ENCODE measurements at regions not wholly inside any gene's neighbourhood (a gene's known extent, or its start where the extent isn't known, plus 50 kb on each side); places are given as distances from the start of the nearest gene placed in this dataset.

- TF ChIP-seq SIN3A (IDR thresholded peaks at IDR 0.05; ENCODE audit: low read depth, low read length) (no peak), KDM1A (IDR thresholded peaks at IDR 0.05; ENCODE audit: borderline replicate concordance) (no peak), CTCF (IDR thresholded peaks at IDR 0.05 in 2 of 3, conservative IDR thresholded peaks at IDR 0.05 in 1 of 3; ENCODE audit: control insufficient read depth in 2 of 3, extremely low read depth in 1 of 3, insufficient read depth in 1 of 3, low read depth in 3 of 3, low read length in 3 of 3) (no peak), SREBF2 (IDR thresholded peaks at IDR 0.05; ENCODE audit: low read length) (no peak), TAF1 (IDR thresholded peaks at IDR 0.05; ENCODE audit: borderline replicate concordance, low read depth, low read length) (no peak), ASH2L (IDR thresholded peaks at IDR 0.05; ENCODE audit: borderline replicate concordance, low read depth) (no peak), WRNIP1 (IDR thresholded peaks at IDR 0.05; ENCODE audit: borderline replicate concordance, low read depth, low read length) (no peak), MAX (IDR thresholded peaks at IDR 0.05; ENCODE audit: low read depth, low read length) (no peak), NRF1 (conservative IDR thresholded peaks at IDR 0.05; ENCODE audit: low read depth, low read length) (no peak), FOXK2 (IDR thresholded peaks at IDR 0.05) (no peak), ZNF24 (IDR thresholded peaks at IDR 0.05) (no peak)
Measured at GRCh38 chr2:58595714-58596113, 354.6 kb upstream of the FANCL start.

Measured in GM12878 (cell line).